AG04450 (cell line): ENCODE measurements at regions not wholly inside any gene's neighbourhood (a gene's known extent, or its start where the extent isn't known, plus 50 kb on each side); places are given as distances from the start of the nearest gene placed in this dataset.

ENCODE experiments used
- CTCF ChIA-PET: fragments of 300-600, 350-600 bp; formaldehyde crosslinking; extraction: SDS; loops from one replicate; lab custom pipeline; 2022; ENCODE audit warnings: antibody characterized with exemption, inconsistent platforms; lab: Charles Lee
- POLR2A ChIA-PET: fragments of 350-600 bp; formaldehyde crosslinking; extraction: SDS; loops from one replicate; lab custom pipeline; 2021; ENCODE audit warnings: antibody characterized with exemption, inconsistent platforms; lab: Yijun Ruan, JAX
- DNase-seq: peaks from one replicate; pipeline ENCODE4 v3.0.0-alpha.2; 2011; ENCODE audit warnings: low read depth, low spot score
- H3K27ac ChIP-seq: one replicate; pipeline ENCODE4 v1.5.1; 2012; ENCODE audit warnings: low read depth, low read length, control low read depth
- H3K27me3 ChIP-seq: one replicate; pipeline ENCODE4 v1.6.0; 2012; ENCODE audit warnings: low read length; ENCODE audit not compliant: control insufficient read depth, insufficient read depth
- H3K4me3 ChIP-seq: 2 replicates; pipeline ENCODE4 v1.5.1; 2011; ENCODE audit warnings: mild to moderate bottlenecking, low read depth, low read length, control low read depth
- H3K9me3 ChIP-seq: 2 replicates; pipeline ENCODE4 v1.5.1; 2012; ENCODE audit warnings: low read length; ENCODE audit not compliant: control insufficient read depth, insufficient read depth
- TF ChIP-seq, protein P1 (sequence below): IDR thresholded peaks from 2 replicates; pipeline ENCODE4 v1.5.1; 2011; ENCODE audit warnings: low read depth, low read length, control low read depth, inconsistent platforms

DNA sequence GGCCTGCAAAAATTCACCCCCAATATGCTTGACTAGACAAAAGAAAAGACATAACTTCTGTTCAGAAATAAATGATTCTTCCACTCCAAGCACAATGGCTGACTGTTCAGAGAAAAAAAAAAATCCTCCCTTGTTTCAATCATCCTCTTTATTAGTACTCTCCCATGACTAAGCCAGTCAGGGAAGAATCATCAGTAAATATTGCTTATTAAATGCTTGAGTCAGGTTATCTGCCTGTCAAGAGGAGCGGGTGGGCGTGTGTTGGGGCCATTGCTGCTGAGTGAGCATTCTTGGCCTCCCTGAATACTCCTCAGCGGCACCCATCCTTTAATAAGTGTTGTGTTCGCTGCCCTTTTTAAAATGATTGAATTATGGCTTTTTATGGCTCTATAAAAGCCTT is 1334.8 kb upstream of the CELF4 start:
- DNase-seq, result no peak
- Histone ChIP-seq H3K4me3 (no peak overlapping the region), H3K9me3 (no peaks in the 10 kb centered on the region), H3K27me3 (no peaks in the 10 kb centered on the region), H3K27ac (no peak overlapping the region)
- ChIA-PET POLR2A (no interaction called here), CTCF (no interaction called here)
- TF ChIP-seq, protein P1, sequence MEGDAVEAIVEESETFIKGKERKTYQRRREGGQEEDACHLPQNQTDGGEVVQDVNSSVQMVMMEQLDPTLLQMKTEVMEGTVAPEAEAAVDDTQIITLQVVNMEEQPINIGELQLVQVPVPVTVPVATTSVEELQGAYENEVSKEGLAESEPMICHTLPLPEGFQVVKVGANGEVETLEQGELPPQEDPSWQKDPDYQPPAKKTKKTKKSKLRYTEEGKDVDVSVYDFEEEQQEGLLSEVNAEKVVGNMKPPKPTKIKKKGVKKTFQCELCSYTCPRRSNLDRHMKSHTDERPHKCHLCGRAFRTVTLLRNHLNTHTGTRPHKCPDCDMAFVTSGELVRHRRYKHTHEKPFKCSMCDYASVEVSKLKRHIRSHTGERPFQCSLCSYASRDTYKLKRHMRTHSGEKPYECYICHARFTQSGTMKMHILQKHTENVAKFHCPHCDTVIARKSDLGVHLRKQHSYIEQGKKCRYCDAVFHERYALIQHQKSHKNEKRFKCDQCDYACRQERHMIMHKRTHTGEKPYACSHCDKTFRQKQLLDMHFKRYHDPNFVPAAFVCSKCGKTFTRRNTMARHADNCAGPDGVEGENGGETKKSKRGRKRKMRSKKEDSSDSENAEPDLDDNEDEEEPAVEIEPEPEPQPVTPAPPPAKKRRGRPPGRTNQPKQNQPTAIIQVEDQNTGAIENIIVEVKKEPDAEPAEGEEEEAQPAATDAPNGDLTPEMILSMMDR, result no peak

DNA sequence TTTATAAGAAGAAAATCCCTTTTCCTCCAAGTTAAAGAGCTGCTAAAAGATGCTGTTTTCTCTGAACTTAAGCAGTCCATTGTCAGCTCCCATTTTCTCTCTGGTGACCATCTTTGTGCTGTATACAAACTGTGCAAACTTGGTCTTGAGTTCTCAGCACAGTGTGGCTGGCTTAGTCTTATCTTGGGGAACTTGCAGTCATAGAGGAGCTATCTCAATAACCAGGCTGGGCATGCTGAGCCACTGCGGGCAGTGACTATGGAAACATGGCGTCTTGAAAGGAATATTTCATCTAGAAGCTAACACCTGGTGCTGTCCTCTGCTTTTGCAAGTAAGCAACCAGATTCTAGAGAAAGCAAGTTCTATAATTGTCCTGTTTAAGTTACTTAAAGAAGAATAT is 1334.4 kb upstream of the CELF4 start:
- DNase-seq, result no peak
- Histone ChIP-seq H3K9me3 (no peaks in the 10 kb centered on the region), H3K4me3 (no peak overlapping the region), H3K27me3 (no peaks in the 10 kb centered on the region), H3K27ac (no peak overlapping the region)
- POLR2A ChIA-PET, result no interaction called here
- TF ChIP-seq, protein P1, result no peak
- CTCF ChIA-PET, result no interaction called here

DNA sequence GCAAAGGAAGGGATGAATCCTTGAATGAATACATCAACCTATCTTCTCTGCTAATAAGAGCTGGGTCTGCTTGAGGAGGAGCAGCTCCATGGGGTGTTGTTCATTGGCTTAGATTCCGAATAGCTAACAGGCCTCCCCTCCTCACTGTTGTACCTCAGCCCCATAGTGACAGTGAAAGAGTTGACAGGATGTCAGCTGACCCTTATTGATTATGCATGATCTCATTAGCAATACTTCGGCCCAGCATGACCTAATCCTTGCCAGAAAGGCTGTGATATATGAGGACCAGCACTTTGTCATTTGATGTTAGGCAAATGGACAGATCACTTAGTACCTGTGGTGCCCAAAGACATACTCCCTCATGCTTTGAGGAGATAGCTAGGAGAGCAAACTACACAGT is 1333.7 kb upstream of the CELF4 start:
- POLR2A ChIA-PET, result no interaction called here
- CTCF ChIA-PET, result no interaction called here
- TF ChIP-seq, protein P1, result no peak

DNA sequence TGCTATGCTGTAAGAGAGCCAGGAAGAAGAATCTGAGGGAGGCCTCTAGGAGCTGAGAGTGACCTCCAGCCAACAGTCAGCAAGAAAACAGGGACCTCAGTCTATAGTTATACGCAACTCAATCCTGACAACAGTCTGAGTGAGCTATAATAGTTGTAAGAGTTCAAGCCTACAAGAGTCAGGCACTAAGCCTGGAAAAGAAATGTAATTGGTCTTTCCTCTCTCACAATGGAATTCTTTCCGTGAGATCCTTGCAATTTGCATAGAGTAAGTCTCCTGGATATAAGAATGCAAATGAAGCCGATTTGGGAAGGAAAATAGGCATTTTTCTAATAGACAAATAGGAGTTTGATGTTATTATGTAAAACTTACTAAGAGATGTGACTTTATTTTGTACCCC is 1332.6 kb upstream of the CELF4 start:
- CTCF ChIA-PET, result no interaction called here
- TF ChIP-seq, protein P1, result no peak

More for the DNA sequence above, 1333.7 kb upstream of the CELF4 start:
- H3K27me3 ChIP-seq, result no peaks in the 10 kb centered on the region
- no peak overlapping the region for H3K4me3 ChIP-seq
- H3K27ac ChIP-seq, result no peak overlapping the region
- H3K9me3 ChIP-seq, result no peaks in the 10 kb centered on the region
- no peak for DNase-seq

DNA sequence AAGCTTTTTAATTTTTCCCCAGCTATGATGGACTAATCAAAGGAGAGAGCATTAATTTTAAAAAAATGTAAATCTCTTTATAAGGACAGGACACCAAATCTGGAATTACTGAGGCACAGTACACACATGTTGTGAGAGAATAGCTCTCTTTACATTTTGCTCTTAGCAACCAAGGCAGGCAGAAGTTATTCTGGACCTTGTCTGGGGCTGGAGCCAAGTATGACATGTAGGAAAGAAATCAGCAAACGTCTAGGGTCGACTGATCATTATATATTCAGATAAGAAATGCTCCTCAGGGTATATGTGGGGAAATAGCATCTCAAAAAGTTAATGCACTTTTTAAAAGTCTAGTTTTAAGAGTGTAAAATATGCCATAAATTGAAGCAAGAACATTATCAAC is 1330.0 kb upstream of the CELF4 start:
- no peaks in the 10 kb centered on the region for H3K27me3 ChIP-seq
- H3K27ac ChIP-seq, result no peak overlapping the region
- H3K9me3 ChIP-seq, result no peaks in the 10 kb centered on the region
- TF ChIP-seq, protein P1, result no peak
- ChIA-PET POLR2A (no interaction called here), CTCF (no interaction called here)
- DNase-seq, result no peak
- H3K4me3 ChIP-seq, result no peak overlapping the region

More for the DNA sequence above, 1332.6 kb upstream of the CELF4 start:
- POLR2A ChIA-PET, result no interaction called here
- DNase-seq, result no peak
- Histone ChIP-seq H3K9me3 (no peaks in the 10 kb centered on the region), H3K4me3 (no peak overlapping the region), H3K27me3 (no peaks in the 10 kb centered on the region), H3K27ac (no peak overlapping the region)
